ENCODE measurements at regions not wholly inside any gene's neighbourhood (a gene's known extent, or its start where the extent isn't known, plus 50 kb on each side); places are given as distances from the start of the nearest gene placed in this dataset.

GRCh38 chr4:140252742-140253555 lies 99.0 kb upstream of the MAML3 start:
- Histone ChIP-seq H3K36me3 (no peaks in the 10 kb centered on the region), H3K9me3 (no peaks in the 10 kb centered on the region), H3K4me3 (peak overlapping the region; percentile 52 to 70 (median 54)), H3K27me3 (no peaks in the 10 kb centered on the region), H3K4me1 (peaks cover 15 to 45% (median 18%) of the 10 kb centered on the region in 4 donors), H3K27ac (peak overlapping the region; percentile 88 to 94 (median 92))
- 0 to 1% methylated on average over 2 to 48 of the region's 72 CpGs for WGBS, 2 donors (ENCODE audit: low coverage in 1 of 2)
- in situ Hi-C loops (cut with MboI; ENCODE audit: low pct_ligation_motif_present in 1 of 4, low pct_unique_long_range_greater_than_20kb in 1 of 4, low sequenced_read_pairs in 3 of 4) (loop anchor here (5.0 to 25.0 kb wide), 6 partner anchors 96 to 528 kb away; no protein-coding TSS in a partner anchor), intact Hi-C loops (cut with DNase I; ENCODE audit: low total_unique reads) (loop anchor here (2.0 to 5.0 kb wide), 2 partner anchors 98 to 516 kb away; partner anchors contain the start of gene MAML3)
- peak; percentile 78 for DNase-seq
- peak in 2 of 3 donors; percentile 6 to 34 for TF ChIP-seq POLR2AphosphoS5 (IDR thresholded peaks at IDR 0.05)
- peak; percentile 45 for TF ChIP-seq POLR2A (IDR thresholded peaks at IDR 0.05)
- TF ChIP-seq, protein P1, sequence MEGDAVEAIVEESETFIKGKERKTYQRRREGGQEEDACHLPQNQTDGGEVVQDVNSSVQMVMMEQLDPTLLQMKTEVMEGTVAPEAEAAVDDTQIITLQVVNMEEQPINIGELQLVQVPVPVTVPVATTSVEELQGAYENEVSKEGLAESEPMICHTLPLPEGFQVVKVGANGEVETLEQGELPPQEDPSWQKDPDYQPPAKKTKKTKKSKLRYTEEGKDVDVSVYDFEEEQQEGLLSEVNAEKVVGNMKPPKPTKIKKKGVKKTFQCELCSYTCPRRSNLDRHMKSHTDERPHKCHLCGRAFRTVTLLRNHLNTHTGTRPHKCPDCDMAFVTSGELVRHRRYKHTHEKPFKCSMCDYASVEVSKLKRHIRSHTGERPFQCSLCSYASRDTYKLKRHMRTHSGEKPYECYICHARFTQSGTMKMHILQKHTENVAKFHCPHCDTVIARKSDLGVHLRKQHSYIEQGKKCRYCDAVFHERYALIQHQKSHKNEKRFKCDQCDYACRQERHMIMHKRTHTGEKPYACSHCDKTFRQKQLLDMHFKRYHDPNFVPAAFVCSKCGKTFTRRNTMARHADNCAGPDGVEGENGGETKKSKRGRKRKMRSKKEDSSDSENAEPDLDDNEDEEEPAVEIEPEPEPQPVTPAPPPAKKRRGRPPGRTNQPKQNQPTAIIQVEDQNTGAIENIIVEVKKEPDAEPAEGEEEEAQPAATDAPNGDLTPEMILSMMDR (IDR thresholded peaks at IDR 0.05): peak; percentile 73 to 99 (median 93)
- no peak for TF ChIP-seq EP300 (IDR thresholded peaks at IDR 0.05; ENCODE audit: low read depth)

GRCh38 chr4:140252141-140252741 lies 98.3 kb upstream of the MAML3 start:
- in situ Hi-C loops (cut with MboI; ENCODE audit: low pct_ligation_motif_present in 1 of 4, low pct_unique_long_range_greater_than_20kb in 1 of 4, low sequenced_read_pairs in 3 of 4): loop anchor here (5.0 to 25.0 kb wide), 6 partner anchors 95 to 527 kb away; no protein-coding TSS in a partner anchor

DNA sequence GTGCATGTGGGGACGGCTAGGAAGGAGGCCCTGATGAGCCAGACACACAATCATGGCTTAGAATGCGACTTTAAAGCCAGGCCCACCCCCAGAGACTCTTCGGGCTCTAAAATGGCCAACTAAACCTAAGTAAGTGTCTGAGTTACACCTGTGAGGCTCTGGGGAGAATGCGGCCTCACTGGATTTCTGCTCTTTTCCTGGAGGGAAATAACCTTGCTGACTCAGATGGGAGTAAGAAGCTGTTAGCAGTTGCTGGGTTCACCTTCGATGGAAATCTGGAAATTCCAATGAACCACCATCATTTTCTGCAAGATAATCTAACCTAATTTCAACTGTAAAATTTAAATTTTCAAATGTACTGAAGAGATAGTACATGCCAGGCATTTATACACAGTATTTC lies 97.6 kb upstream of the MAML3 start:
- no peak for DNase-seq
- no peaks in the 10 kb centered on the region for H3K9me3 ChIP-seq
- WGBS, 2 donors (ENCODE audit: low coverage in 1 of 2): 50 to 82% methylated on average over 1 to 5 of the region's 5 CpGs
- no peaks in the 10 kb centered on the region for H3K36me3 ChIP-seq
- no peak for TF ChIP-seq POLR2A (IDR thresholded peaks at IDR 0.05)
- no peak for TF ChIP-seq POLR2AphosphoS5 (IDR thresholded peaks at IDR 0.05)
- TF ChIP-seq, protein P1 (IDR thresholded peaks at IDR 0.05): no peak
- TF ChIP-seq EP300 (IDR thresholded peaks at IDR 0.05; ENCODE audit: low read depth): no peak
- H3K27me3 ChIP-seq: no peaks in the 10 kb centered on the region
- peaks cover 15 to 35% (median 18%) of the 10 kb centered on the region in 4 donors for H3K4me1 ChIP-seq
- in situ Hi-C loops (cut with MboI; ENCODE audit: low pct_ligation_motif_present in 1 of 4, low pct_unique_long_range_greater_than_20kb in 1 of 4, low sequenced_read_pairs in 3 of 4) (loop anchor here (5.0 to 25.0 kb wide), 6 partner anchors 94 to 527 kb away; no protein-coding TSS in a partner anchor), intact Hi-C loops (cut with DNase I; ENCODE audit: low total_unique reads) (loop anchor here (5.0 kb wide), 1 partner anchor 514 kb away; no protein-coding TSS in a partner anchor)
- H3K4me3 ChIP-seq: no peak overlapping the region
- peak overlapping the region; percentile 88 to 94 (median 92) for H3K27ac ChIP-seq

More at GRCh38 chr4:140252141-140252741, 98.3 kb upstream of the MAML3 start:
- peak overlapping the region; percentile 88 to 94 (median 92) for H3K27ac ChIP-seq
- no peaks in the 10 kb centered on the region for H3K36me3 ChIP-seq
- TF ChIP-seq EP300 (IDR thresholded peaks at IDR 0.05; ENCODE audit: low read depth) (no peak), POLR2AphosphoS5 (IDR thresholded peaks at IDR 0.05) (no peak)
- H3K4me3 ChIP-seq: peak overlapping the region; percentile 52 to 70 (median 54)
- intact Hi-C loops (cut with DNase I; ENCODE audit: low total_unique reads): loop anchor here (2.0 to 5.0 kb wide), 2 partner anchors 97 to 515 kb away; partner anchors contain the start of gene MAML3
- no peaks in the 10 kb centered on the region for H3K9me3 ChIP-seq
- peak; percentile 46 for DNase-seq
- WGBS, 2 donors (ENCODE audit: low coverage in 1 of 2): 0 to 29% methylated on average over 1 to 19 of the region's 19 CpGs
- H3K4me1 ChIP-seq: peaks cover 15 to 37% (median 18%) of the 10 kb centered on the region in 4 donors
- H3K27me3 ChIP-seq: no peaks in the 10 kb centered on the region

DNA sequence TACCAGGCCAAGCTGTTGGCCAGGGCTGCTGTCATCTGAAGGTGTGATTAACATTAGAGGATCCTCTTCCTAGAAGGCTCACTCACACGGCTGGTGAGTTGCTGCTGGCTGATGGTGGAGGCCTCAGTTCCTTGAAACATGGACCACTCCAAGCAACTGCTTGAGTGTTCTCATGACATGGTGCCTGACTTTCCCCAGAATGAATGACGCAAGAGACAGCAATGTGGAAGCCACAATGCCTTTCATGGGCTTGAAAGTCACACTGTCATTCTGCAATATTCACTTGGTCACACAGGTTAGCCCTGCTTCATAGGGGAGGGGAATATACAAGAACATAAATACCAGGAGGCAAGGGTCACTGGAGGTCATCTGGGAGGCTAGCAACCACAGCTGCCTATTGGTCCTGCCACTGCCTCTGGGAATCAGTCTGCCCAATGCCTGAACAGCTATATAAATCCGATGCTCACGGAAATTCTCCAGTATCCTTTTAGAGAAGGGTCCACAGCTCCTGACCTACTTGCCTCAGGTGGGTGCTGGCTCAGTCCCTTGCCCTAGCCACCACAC lies 97.1 kb upstream of the MAML3 start:
- no peak for DNase-seq
- H3K4me3 ChIP-seq: no peak overlapping the region
- TF ChIP-seq EP300 (IDR thresholded peaks at IDR 0.05; ENCODE audit: low read depth) (no peak), POLR2AphosphoS5 (IDR thresholded peaks at IDR 0.05) (no peak), POLR2A (IDR thresholded peaks at IDR 0.05) (no peak)
- TF ChIP-seq, protein P1 (IDR thresholded peaks at IDR 0.05): no peak
- H3K27ac ChIP-seq: peak overlapping the region in 2 of 4 donors; percentile 88 to 94
- WGBS, 2 donors (ENCODE audit: low coverage in 1 of 2): 94% methylated on average over 4 of the region's 4 CpGs; no CpG with 5 or more reads in 1 of the 2 donors
- intact Hi-C loops (cut with DNase I; ENCODE audit: low total_unique reads) (loop anchor here (5.0 kb wide), 1 partner anchor 514 kb away; no protein-coding TSS in a partner anchor), in situ Hi-C loops (cut with MboI; ENCODE audit: low pct_ligation_motif_present in 1 of 4, low pct_unique_long_range_greater_than_20kb in 1 of 4, low sequenced_read_pairs in 3 of 4) (loop anchor here (5.0 to 25.0 kb wide), 6 partner anchors 94 to 526 kb away; no protein-coding TSS in a partner anchor)
- no peaks in the 10 kb centered on the region for H3K36me3 ChIP-seq
- no peaks in the 10 kb centered on the region for H3K27me3 ChIP-seq
- peaks cover 15 to 35% (median 18%) of the 10 kb centered on the region in 4 donors for H3K4me1 ChIP-seq
- no peaks in the 10 kb centered on the region for H3K9me3 ChIP-seq
